ENCODE measurements at regions not wholly inside any gene's neighbourhood (a gene's known extent, or its start where the extent isn't known, plus 50 kb on each side); places are given as distances from the start of the nearest gene placed in this dataset.
"Not testable (repeated sequence)": the region's sequence is repeated elsewhere in the genome, so short reads cannot be mapped to it uniquely, and the experiment has no call there.

DNA sequence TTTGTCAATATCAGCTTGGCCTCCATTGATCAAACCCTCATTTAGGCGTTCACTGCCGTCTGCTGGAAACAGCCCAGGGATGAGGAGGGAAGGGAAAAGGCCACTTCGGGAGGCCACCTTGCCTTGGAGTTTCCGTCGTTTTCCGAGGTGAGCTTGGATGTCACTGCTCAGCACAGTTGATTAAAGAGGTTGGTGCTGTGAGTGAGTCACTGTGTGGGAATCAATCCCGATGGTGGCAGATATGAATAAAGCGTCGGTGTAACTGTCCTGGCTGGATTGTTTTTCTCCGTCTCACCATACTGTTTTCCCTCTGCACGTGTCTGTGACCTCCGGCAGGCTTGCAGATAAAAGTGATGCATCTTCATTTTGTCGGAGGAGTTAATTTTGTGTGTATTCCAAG, 148.1 kb downstream of the NPIPA7 start:
- CTCF ChIA-PET; H3K4me1 Mint-ChIP-seq; H3K9me3 ChIP-seq; H3K27me3 ChIP-seq (replicated peaks in 1 of 2; ENCODE audit: control insufficient read depth in 2 of 2, extremely low read depth in 1 of 2, insufficient read depth in 2 of 2, low read length in 1 of 2); H3K4me3 Mint-ChIP-seq; H3K27me3 Mint-ChIP-seq; H3K36me3 Mint-ChIP-seq; DNase-seq; H3K4me3 ChIP-seq (ENCODE audit: control insufficient read depth in 1 of 2, extremely low read depth in 1 of 2, low read length in 1 of 2); H3K9me3 Mint-ChIP-seq; POLR2A ChIA-PET; H3K27ac Mint-ChIP-seq; H3K4me1 ChIP-seq (ENCODE audit: control insufficient read depth in 1 of 2, extremely low read depth in 1 of 2, insufficient read depth in 2 of 2, low read length in 2 of 2); H3K27ac ChIP-seq (ENCODE audit: low read length); H3K36me3 ChIP-seq (ENCODE audit: control insufficient read depth in 2 of 2, extremely low read depth in 1 of 2, insufficient read depth in 1 of 2, low read length in 1 of 2); ATAC-seq (replicated peaks in 1 of 4): not testable (repeated sequence)
- WGBS (ENCODE audit: insufficient coverage): no CpG with 5 or more reads among the region's 13 CpGs

DNA sequence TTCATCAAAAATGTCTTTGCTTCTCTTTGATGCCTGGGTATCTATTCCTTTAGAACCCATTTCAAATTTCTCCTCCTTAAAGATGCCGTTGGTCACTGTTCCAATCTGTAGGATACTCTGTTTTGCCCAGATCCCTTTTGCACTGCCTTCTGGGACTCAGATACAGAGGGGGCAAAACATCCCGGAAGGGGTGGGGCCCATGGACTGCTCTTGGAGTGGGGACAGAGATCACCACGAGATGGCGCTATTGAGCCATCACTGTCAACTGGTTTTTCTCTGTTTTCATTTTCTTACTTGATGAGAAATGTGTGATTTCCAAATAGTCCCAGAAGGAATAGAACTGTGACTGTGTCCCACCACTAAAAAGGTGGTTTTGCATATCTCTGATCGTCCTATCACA, 151.8 kb downstream of the NPIPA7 start:
- CTCF ChIA-PET; H3K4me1 Mint-ChIP-seq; H3K36me3 ChIP-seq (ENCODE audit: control insufficient read depth in 2 of 2, extremely low read depth in 1 of 2, insufficient read depth in 1 of 2, low read length in 1 of 2); H3K9me3 Mint-ChIP-seq; ATAC-seq (replicated peaks in 1 of 4); H3K4me3 Mint-ChIP-seq; H3K27ac ChIP-seq (ENCODE audit: low read length); DNase-seq; H3K27ac Mint-ChIP-seq; H3K4me3 ChIP-seq (ENCODE audit: control insufficient read depth in 1 of 2, extremely low read depth in 1 of 2, low read length in 1 of 2); H3K36me3 Mint-ChIP-seq; H3K27me3 Mint-ChIP-seq; H3K27me3 ChIP-seq (replicated peaks in 1 of 2; ENCODE audit: control insufficient read depth in 2 of 2, extremely low read depth in 1 of 2, insufficient read depth in 2 of 2, low read length in 1 of 2); H3K4me1 ChIP-seq (ENCODE audit: control insufficient read depth in 1 of 2, extremely low read depth in 1 of 2, insufficient read depth in 2 of 2, low read length in 2 of 2); POLR2A ChIA-PET; H3K9me3 ChIP-seq: not testable (repeated sequence)
- WGBS (ENCODE audit: insufficient coverage): no CpG with 5 or more reads among the region's 5 CpGs

- DNase-seq; ATAC-seq (replicated peaks in 1 of 4); H3K27ac ChIP-seq (ENCODE audit: low read length); H3K9me3 ChIP-seq; H3K9me3 Mint-ChIP-seq; H3K4me3 ChIP-seq (ENCODE audit: control insufficient read depth in 1 of 2, extremely low read depth in 1 of 2, low read length in 1 of 2); H3K4me3 Mint-ChIP-seq; H3K4me1 ChIP-seq (ENCODE audit: control insufficient read depth in 1 of 2, extremely low read depth in 1 of 2, insufficient read depth in 2 of 2, low read length in 2 of 2); CTCF ChIA-PET; H3K27me3 Mint-ChIP-seq; H3K36me3 Mint-ChIP-seq; H3K36me3 ChIP-seq (ENCODE audit: control insufficient read depth in 2 of 2, extremely low read depth in 1 of 2, insufficient read depth in 1 of 2, low read length in 1 of 2); H3K27me3 ChIP-seq (replicated peaks in 1 of 2; ENCODE audit: control insufficient read depth in 2 of 2, extremely low read depth in 1 of 2, insufficient read depth in 2 of 2, low read length in 1 of 2); POLR2A ChIA-PET; H3K27ac Mint-ChIP-seq; H3K4me1 Mint-ChIP-seq: not testable (repeated sequence)
- WGBS (ENCODE audit: insufficient coverage): no CpG with 5 or more reads among the region's 4 CpGs
Observed at GRCh38 chr16:16535565-16535964, 156.6 kb downstream of the NPIPA7 start.

DNA sequence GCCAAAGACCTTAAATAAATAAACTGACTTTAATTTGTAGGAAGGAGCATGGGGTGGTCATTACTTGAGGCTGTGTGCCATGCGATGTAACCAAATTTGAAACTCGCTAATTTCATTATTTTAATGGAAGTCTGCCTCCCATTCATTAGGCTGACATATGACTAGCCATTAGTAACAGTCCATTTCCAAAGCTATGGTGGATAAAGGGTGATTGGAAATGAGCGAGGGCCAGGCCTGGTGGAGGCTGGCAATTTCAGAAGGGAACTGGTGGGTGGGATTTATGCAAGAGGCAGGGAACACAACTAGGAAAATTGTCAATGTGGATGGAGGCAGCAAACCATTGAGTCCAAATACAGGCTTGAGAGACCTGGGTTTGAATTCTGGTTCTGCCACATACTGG, 157.2 kb downstream of the NPIPA7 start:
- H3K27me3 Mint-ChIP-seq; H3K4me1 Mint-ChIP-seq; H3K9me3 Mint-ChIP-seq; DNase-seq; H3K27ac ChIP-seq (ENCODE audit: low read length); H3K4me1 ChIP-seq (ENCODE audit: control insufficient read depth in 1 of 2, extremely low read depth in 1 of 2, insufficient read depth in 2 of 2, low read length in 2 of 2); POLR2A ChIA-PET; H3K27me3 ChIP-seq (replicated peaks in 1 of 2; ENCODE audit: control insufficient read depth in 2 of 2, extremely low read depth in 1 of 2, insufficient read depth in 2 of 2, low read length in 1 of 2); ATAC-seq (replicated peaks in 1 of 4); CTCF ChIA-PET; H3K4me3 ChIP-seq (ENCODE audit: control insufficient read depth in 1 of 2, extremely low read depth in 1 of 2, low read length in 1 of 2); H3K36me3 Mint-ChIP-seq; H3K27ac Mint-ChIP-seq; H3K9me3 ChIP-seq; H3K4me3 Mint-ChIP-seq; H3K36me3 ChIP-seq (ENCODE audit: control insufficient read depth in 2 of 2, extremely low read depth in 1 of 2, insufficient read depth in 1 of 2, low read length in 1 of 2): not testable (repeated sequence)
- WGBS (ENCODE audit: insufficient coverage): no CpG with 5 or more reads among the region's 3 CpGs

DNA sequence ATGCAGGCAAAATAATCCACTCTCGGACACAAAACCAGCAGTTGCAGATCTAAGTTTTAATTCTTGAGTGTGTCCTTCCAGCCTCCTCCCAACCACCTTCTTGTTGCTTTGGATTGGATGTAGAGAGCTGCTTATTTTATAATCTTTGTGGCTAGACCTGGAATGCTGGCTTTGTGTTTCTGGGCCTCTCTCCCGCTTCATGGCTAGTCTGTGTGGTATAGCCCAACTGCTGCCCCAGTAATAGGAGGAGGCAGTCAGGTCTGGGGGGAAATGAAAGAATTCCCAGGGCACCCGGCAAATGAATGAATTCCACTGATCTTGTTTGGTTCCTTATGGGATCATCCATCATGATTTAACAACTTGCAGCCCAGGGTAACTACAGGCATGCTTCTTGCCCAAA, 170.8 kb downstream of the NPIPA7 start:
- WGBS (ENCODE audit: insufficient coverage): no CpG with 5 or more reads among the region's 3 CpGs
- H3K4me1 ChIP-seq (ENCODE audit: control insufficient read depth in 1 of 2, extremely low read depth in 1 of 2, insufficient read depth in 2 of 2, low read length in 2 of 2); H3K27ac ChIP-seq (ENCODE audit: low read length); CTCF ChIA-PET; DNase-seq; H3K4me1 Mint-ChIP-seq; H3K36me3 Mint-ChIP-seq; H3K4me3 ChIP-seq (ENCODE audit: control insufficient read depth in 1 of 2, extremely low read depth in 1 of 2, low read length in 1 of 2); H3K27me3 Mint-ChIP-seq; H3K36me3 ChIP-seq (ENCODE audit: control insufficient read depth in 2 of 2, extremely low read depth in 1 of 2, insufficient read depth in 1 of 2, low read length in 1 of 2); H3K9me3 Mint-ChIP-seq; H3K4me3 Mint-ChIP-seq; H3K27ac Mint-ChIP-seq; H3K27me3 ChIP-seq (replicated peaks in 1 of 2; ENCODE audit: control insufficient read depth in 2 of 2, extremely low read depth in 1 of 2, insufficient read depth in 2 of 2, low read length in 1 of 2); H3K9me3 ChIP-seq; POLR2A ChIA-PET; ATAC-seq (replicated peaks in 1 of 4): not testable (repeated sequence)

GRCh38 chr16:16550824-16551223, 171.9 kb downstream of the NPIPA7 start:
- H3K27me3 Mint-ChIP-seq; H3K4me3 ChIP-seq (ENCODE audit: control insufficient read depth in 1 of 2, extremely low read depth in 1 of 2, low read length in 1 of 2); H3K36me3 ChIP-seq (ENCODE audit: control insufficient read depth in 2 of 2, extremely low read depth in 1 of 2, insufficient read depth in 1 of 2, low read length in 1 of 2); H3K4me1 ChIP-seq (ENCODE audit: control insufficient read depth in 1 of 2, extremely low read depth in 1 of 2, insufficient read depth in 2 of 2, low read length in 2 of 2); POLR2A ChIA-PET; H3K27ac Mint-ChIP-seq; DNase-seq; H3K36me3 Mint-ChIP-seq; H3K9me3 ChIP-seq; H3K4me3 Mint-ChIP-seq; ATAC-seq (replicated peaks in 1 of 4); CTCF ChIA-PET; H3K4me1 Mint-ChIP-seq; H3K27me3 ChIP-seq (replicated peaks in 1 of 2; ENCODE audit: control insufficient read depth in 2 of 2, extremely low read depth in 1 of 2, insufficient read depth in 2 of 2, low read length in 1 of 2); H3K27ac ChIP-seq (ENCODE audit: low read length); H3K9me3 Mint-ChIP-seq: not testable (repeated sequence)
- no CpG with 5 or more reads among the region's 2 CpGs for WGBS (ENCODE audit: insufficient coverage)

DNA sequence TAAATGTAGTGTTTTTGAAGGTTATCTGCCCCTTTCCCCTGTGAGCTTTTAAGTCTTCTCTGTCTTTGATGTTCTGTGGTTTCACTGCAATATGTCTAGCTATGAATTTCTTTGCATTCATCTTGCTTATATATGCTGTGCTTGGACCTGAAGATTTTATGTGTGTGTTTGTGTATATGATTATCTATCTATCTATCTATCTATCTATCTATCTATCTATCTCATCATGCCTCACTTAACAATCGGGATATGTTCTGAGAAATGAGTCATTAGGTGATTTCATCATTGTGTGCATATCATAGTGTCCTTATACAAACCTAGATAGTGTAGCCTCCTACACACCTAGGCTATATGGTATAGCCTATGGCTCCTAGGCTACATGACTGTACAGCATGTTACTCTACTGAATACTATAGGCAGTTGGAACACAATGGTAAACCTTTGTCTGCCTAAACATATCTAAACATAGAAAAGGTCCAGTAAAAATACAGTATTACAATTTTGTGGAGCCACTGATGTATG, 173.9 kb downstream of the NPIPA7 start:
- H3K27ac ChIP-seq (ENCODE audit: low read length); H3K4me1 Mint-ChIP-seq; POLR2A ChIA-PET; H3K27ac Mint-ChIP-seq; H3K27me3 ChIP-seq (replicated peaks in 1 of 2; ENCODE audit: control insufficient read depth in 2 of 2, extremely low read depth in 1 of 2, insufficient read depth in 2 of 2, low read length in 1 of 2); ATAC-seq (replicated peaks in 1 of 4); CTCF ChIA-PET; H3K4me3 ChIP-seq (ENCODE audit: control insufficient read depth in 1 of 2, extremely low read depth in 1 of 2, low read length in 1 of 2); H3K36me3 Mint-ChIP-seq; H3K9me3 Mint-ChIP-seq; H3K4me3 Mint-ChIP-seq; H3K4me1 ChIP-seq (ENCODE audit: control insufficient read depth in 1 of 2, extremely low read depth in 1 of 2, insufficient read depth in 2 of 2, low read length in 2 of 2); DNase-seq; H3K9me3 ChIP-seq; H3K36me3 ChIP-seq (ENCODE audit: control insufficient read depth in 2 of 2, extremely low read depth in 1 of 2, insufficient read depth in 1 of 2, low read length in 1 of 2); H3K27me3 Mint-ChIP-seq: not testable (repeated sequence)
- no CpG with 5 or more reads among the region's 1 CpG for WGBS (ENCODE audit: insufficient coverage)
